Heart left ventricle (tissue), 13 donors: ENCODE measurements at regions not wholly inside any gene's neighbourhood (a gene's known extent, or its start where the extent isn't known, plus 50 kb on each side); places are given as distances from the start of the nearest gene placed in this dataset.

ENCODE experiments used
- POLR2A ChIP-seq, 2 donors: fragments of 450-650 bp; IDR thresholded peaks; one replicate each; pipeline ENCODE4 v1.6.1; 2017; ENCODE audit warnings: antibody characterized with exemption in 2 of 2, mild to moderate bottlenecking in 2 of 2, moderate library complexity in 2 of 2
- TF ChIP-seq, protein P1 (sequence below), 12 donors: fragments of 200-600 bp; sonication (generic) in 4 of 12; IDR thresholded peaks; one replicate each; pipeline versions ENCODE4 v1.5.0 to v1.8.0; 2018 to 2022; ENCODE audit warnings: antibody characterized with exemption in 12 of 12, mild to moderate bottlenecking in 5 of 12
- donor health status: ischemic (EF 13 %, LVEDD 7.1; RV severe dilation, severe dysfunction).
- donor health status: DM: no; HTN: yes; CAD: no.
- donor health status: DM: no; HTN: no; CAD: no.
- donor health status: ischemic (EF 25% LVEDD 6.9; RV normal size, moderate dysfunction).
- donor health status: ischemic (EF 25% LVEDD 5.7; RV mildly dilated, moderate dysfunction).
- donor health status: ischemic (EF 35%, LVEDD 5.7; RV mildly dilated, moderate dysfunction).
- donor health status: nonischemic (EF 11% LVEDD 7.7; RV severe dilation, severe dysfunction).
- donor health status: DM: yes; HTN: yes; CAD: no.
- donor health status: PGD.
- donor health status: ischemic (EF 29% LVEDD 5.4; RV normal size, mild dysfunction).
- donor health status: nonischemic (EF 23%, LVEDD 6.1; RV moderate dilation, normal function).

- TF ChIP-seq POLR2A (IDR thresholded peaks at IDR 0.05): no peak
- TF ChIP-seq, protein P1, sequence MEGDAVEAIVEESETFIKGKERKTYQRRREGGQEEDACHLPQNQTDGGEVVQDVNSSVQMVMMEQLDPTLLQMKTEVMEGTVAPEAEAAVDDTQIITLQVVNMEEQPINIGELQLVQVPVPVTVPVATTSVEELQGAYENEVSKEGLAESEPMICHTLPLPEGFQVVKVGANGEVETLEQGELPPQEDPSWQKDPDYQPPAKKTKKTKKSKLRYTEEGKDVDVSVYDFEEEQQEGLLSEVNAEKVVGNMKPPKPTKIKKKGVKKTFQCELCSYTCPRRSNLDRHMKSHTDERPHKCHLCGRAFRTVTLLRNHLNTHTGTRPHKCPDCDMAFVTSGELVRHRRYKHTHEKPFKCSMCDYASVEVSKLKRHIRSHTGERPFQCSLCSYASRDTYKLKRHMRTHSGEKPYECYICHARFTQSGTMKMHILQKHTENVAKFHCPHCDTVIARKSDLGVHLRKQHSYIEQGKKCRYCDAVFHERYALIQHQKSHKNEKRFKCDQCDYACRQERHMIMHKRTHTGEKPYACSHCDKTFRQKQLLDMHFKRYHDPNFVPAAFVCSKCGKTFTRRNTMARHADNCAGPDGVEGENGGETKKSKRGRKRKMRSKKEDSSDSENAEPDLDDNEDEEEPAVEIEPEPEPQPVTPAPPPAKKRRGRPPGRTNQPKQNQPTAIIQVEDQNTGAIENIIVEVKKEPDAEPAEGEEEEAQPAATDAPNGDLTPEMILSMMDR (IDR thresholded peaks at IDR 0.05): no peak
Observed at GRCh38 chr1:95575291-95575690, 341.3 kb downstream of the RWDD3 start.
